ENCODE measurements at regions not wholly inside any gene's neighbourhood (a gene's known extent, or its start where the extent isn't known, plus 50 kb on each side); places are given as distances from the start of the nearest gene placed in this dataset.
A peak's percentile ranks its signal among the peaks of the same experiment; 100 is the strongest.

GRCh38 chrX:116226665-116227484 is 56.3 kb downstream of the AGTR2 start:
- DNase-seq: no peak

GRCh38 chrX:116230130-116230898 is 59.8 kb downstream of the AGTR2 start:
- no peak for DNase-seq

GRCh38 chrX:116232833-116233232 is 62.3 kb downstream of the AGTR2 start:
- no peak for DNase-seq

GRCh38 chrX:116236666-116237065 is 66.1 kb downstream of the AGTR2 start:
- DNase-seq: no peak

GRCh38 chrX:116238093-116238492 is 67.5 kb downstream of the AGTR2 start:
- no peak for DNase-seq

GRCh38 chrX:116238567-116239255 is 68.2 kb downstream of the AGTR2 start:
- DNase-seq: no peak

- no peak for DNase-seq
Measured at GRCh38 chrX:116239944-116240840, 69.6 kb downstream of the AGTR2 start.

GRCh38 chrX:116241001-116241400 is 70.5 kb downstream of the AGTR2 start:
- no peak for DNase-seq

GRCh38 chrX:116243039-116243438 is 72.5 kb downstream of the AGTR2 start:
- no peak for DNase-seq

GRCh38 chrX:116246261-116246660 is 75.7 kb downstream of the AGTR2 start:
- DNase-seq: no peak

- no peak for DNase-seq
Measured at GRCh38 chrX:116267511-116268040, 97.0 kb downstream of the AGTR2 start.

GRCh38 chrX:116272322-116272721 is 101.8 kb downstream of the AGTR2 start:
- DNase-seq: no peak

GRCh38 chrX:116272861-116273260 is 102.3 kb downstream of the AGTR2 start:
- no peak for DNase-seq

GRCh38 chrX:116276261-116276660 is 105.7 kb downstream of the AGTR2 start:
- DNase-seq: peak; percentile 20

GRCh38 chrX:116277351-116278225 is 107.0 kb downstream of the AGTR2 start:
- DNase-seq: peak; percentile 26

GRCh38 chrX:116278826-116279225 is 108.3 kb downstream of the AGTR2 start:
- DNase-seq: no peak

- no peak for DNase-seq
Measured at GRCh38 chrX:116281106-116281505, 110.6 kb downstream of the AGTR2 start.

GRCh38 chrX:116282751-116283150 is 112.2 kb downstream of the AGTR2 start:
- no peak for DNase-seq

GRCh38 chrX:116284400-116284799 is 113.9 kb downstream of the AGTR2 start:
- no peak for DNase-seq

GRCh38 chrX:116285501-116285900 is 115.0 kb downstream of the AGTR2 start:
- DNase-seq: no peak
